ENCODE measurements at regions not wholly inside any gene's neighbourhood (a gene's known extent, or its start where the extent isn't known, plus 50 kb on each side); places are given as distances from the start of the nearest gene placed in this dataset.

DNA sequence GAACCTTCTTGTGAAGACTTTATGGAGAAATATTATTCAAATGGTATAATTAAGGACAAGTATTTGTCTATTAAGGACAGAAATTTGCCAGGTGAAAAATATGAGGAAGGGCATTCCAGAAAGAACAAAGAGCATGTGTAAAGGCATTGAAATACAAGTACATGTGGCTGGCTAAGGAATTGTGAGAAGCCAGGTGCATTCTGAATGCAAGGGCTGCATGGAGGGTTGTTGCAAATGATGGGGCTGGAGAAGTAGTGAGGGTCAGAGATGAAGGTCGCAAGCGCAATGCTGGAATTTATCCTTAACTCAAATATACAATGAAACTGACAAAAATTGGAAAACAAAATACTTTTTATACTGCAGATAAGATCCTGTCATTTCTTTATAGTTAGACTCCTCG lies 437.7 kb downstream of the ADAMTS20 start:
- no peak for DNase-seq

DNA sequence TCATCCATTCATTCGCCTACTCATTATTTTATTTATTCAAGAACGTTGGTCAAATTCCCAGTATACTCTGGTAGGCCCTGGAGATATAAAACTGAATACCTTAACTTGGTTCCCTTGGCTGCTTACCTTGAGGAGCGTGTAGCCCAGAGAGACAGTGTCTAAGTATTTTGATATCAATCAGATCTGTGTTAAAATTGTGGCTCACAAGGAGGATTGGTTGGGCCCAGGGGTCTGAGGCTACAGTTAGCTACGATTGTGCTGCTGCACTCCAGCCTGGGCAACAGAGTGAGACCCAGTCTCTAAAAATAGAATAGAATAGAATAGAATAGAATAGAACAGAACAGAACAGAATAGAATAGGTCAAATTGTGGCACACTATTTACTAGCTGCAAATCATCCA lies 438.4 kb downstream of the ADAMTS20 start:
- DNase-seq: no peak

DNA sequence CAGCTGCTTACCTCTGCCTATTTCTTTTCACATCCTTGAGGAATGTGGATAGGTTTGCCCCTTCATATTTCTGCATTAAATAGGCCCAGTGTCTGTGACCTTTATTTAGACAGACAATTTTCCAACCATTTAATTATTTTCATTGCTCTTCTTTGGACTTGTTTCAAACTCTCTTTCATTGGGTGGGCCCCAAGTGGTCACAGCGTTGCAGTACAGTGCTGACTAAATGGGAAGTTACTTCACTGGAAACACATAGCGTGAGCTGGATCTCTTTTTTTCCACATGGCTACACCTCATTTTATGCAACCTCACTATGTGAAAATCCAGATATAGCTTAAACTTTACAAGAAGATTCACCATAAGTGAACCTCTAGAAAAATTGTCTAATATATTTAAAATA lies 438.9 kb downstream of the ADAMTS20 start:
- DNase-seq: no peak

DNA sequence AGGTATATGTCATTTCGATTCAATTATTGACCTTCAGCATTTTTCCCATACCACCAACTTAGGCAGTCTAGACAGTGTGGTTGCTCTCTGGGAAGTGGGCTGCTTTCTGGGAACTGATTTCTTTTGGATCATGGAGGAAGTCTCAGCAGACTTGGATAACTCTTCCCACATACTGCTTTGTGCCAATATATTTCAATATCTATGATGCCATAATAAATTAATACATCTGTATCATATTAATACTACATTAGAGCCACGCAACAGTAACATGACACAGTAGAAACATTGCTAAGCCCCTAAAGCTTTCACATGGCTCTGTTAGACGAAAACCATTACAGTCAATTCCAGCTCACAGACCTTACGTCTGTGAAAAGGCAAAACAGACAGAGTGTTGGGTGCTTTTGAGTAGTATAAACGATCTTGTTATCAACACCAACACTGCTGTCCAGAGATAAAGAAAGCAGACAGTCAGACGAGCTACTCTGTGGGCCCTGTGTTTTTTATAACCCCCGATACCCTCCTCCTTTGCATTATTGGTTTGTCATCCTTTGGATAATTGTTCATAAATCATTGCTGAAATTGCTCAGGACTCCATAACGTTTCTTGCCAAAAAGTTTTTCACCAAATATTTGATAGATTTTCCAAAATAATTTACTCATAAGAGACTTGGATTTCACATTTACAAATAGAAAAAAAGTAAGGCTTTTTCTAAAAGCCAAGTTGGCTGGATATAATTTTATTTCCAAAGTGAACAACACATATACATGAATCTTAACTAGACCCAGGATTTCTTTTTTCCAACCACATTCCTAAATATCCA lies 439.7 kb downstream of the ADAMTS20 start:
- DNase-seq: no peak

DNA sequence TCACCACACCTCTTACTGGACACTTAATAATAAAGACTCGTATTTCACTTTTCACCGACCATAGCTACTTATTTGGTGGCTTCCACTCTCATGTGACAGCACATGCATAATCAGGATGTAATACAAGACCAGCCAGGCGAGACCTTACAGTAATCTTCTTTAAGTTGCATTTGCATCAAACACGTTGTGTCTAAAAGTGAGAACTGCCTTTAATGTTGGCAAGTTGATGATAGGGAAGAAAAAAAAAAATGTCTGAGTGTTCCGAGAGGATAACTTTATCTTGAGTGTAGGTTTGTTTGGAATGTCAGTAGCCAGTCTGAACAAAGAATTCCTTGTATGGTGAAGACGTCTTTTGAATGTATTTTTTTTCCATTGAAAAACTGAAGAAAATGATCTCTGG lies 440.4 kb downstream of the ADAMTS20 start:
- DNase-seq: no peak

DNA sequence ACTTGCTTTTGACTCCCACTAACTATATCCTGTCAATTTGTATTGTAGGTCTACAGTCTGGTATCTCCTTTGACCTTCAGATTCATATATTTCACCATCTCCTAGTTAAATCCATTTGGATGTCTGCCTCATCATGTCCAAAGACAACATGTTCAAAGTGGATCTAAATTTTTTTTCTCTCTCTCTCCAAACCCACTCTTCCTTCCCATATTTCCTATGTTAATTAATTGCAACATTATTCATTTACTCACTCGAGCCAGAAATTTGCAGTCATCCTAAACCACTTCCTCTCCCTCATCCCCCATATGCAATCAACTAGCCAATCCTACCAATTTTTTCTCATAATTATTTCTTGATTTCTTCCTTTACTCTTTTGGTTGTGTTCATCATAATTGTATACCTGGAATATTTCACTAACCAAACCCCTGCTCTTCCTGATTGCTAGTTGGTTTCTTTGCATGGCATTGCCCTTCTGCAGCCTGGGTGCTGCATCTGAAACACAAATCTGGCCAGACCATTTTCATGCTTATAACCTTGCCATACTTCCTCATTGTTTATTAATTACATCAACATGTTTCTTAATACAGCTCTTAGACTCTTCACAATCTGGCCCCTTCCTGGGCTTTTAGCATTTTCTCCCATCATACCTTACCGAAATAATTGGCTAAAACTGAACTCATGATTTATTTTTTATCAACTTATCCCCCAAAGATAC lies 442.2 kb downstream of the ADAMTS20 start:
- DNase-seq: no peak

DNA sequence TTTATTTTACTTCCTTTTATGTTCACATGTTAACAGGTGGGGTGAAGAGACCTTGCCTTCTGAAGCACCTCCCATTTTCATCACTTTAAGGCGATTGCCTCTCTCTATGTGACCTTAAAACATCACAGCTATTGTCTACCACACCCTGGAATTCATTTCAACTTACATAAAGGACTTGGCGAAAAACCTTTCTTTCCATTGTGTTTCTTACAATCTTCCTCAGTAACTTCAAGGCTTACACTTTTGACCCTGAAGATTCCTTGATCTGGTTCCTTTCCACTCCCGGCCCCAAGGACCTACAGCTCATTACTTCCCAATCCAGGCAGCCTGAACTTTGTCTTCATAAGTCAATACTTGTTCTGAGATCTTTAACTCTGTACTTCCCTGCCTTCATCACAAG lies 443.3 kb downstream of the ADAMTS20 start:
- no peak for DNase-seq

DNA sequence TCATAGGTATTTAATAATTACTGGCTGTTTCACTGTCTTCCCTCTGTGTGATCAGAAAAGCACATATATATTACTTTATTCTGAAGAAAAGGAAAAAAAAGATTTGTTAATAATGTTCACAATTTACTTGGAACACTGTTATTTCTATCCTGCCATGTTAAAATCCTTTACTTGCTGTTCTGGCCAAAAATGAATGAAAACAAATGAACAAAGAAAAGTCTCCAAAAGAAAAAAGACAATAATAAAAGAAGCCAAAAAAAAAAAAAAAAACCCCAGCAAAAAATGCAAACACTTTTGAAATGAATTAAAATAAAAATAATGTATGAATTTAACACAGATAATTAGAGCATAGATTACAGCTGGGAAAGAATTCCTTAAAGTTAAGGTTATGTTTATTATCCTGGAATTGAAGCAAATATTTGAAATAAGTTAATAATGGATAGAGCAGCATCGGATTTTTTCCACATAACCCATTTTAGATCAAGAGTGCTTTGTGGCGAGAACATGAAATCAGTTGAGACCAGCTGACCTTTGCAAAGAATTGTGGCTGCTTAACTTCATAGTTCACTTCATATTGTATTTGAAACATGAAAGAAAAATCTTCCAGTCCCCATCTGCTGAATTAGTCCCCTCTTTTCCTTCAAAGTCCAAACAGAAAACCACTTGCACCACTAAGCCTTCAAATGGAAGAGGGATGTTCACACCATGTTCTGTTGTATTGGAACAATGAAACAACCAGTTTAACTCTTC lies 444.8 kb downstream of the ADAMTS20 start:
- DNase-seq: no peak

DNA sequence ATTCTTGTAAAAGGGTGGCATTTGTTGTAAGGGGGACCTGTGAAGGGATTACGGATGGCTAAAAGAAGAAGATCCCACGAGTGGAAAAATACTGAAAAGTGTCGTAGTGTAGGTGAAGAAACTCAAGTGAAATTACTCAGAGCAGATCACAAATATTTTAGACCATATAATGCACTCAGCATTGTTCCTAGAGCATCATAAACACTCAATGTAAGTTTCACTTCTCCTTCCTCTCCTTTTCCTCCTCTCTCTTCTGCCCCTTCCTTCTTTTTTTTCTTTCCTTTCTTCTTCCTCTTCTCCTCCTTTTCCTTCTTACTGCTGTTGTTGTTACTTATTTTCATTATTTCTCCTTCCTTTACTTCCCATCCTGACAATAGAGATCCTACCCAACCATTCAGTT lies 445.6 kb downstream of the ADAMTS20 start:
- no peak for DNase-seq

DNA sequence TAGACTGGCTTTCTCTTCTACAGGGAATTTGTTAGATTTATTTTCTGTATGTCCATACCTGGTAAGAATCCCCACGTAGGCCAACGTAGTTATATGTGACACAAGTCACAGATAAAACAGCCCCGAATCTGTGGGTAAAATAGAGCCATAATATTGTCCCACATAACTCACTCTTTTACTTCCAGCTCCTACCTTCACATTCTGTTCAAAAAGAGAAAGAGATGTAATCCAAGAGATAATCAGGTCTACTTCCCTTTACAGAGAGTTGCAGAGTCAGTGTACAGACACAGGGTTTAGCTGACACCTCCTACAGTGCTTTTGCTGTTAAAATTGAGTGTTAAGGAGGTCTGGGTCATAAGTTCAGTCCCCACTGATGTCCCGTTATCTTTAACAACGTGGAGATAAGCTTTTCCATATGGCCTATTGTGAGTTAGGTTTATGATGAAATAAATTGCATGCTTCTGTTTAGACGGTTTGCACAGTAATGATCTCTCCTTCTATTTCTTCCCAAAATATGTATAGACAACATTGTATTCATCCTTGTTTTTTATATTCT lies 446.5 kb downstream of the ADAMTS20 start:
- no peak for DNase-seq

DNA sequence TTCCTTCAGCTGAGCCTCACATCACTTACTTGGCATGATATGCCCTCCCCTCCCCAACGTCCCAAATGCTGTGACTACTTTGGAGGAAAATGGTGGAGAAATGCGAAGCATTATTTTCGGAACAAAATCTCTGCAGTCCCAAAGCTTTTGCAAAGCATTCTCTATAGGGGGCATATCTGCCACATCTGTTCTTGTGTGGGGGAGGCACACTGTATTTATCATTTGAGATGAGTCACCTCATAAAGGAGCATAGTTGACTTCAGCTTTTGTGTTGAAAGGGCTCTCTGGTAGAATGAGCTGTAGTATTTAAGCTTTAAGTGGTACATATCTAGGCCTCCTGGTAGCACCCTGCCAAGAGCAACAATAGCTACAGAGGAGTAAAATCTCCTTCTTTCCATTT lies 447.5 kb downstream of the ADAMTS20 start:
- no peak for DNase-seq

DNA sequence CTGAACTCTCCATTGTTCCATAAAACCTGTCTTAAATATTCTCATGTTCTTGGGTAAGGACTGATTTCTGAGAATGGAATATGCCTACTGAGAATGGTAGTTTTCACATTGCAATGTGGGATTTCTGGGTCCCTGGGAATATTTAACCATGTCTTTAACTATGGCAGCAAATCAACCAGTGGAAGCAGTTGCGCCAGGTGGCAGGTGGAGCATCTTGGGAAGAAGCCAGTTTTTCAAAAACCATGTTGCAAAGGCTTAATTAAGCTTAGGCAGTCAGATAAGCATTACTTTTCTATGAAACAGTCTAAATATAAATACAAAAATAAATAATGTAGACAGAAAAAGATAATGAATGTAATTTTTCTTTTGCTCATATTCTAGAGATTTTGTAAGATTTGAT lies 448.1 kb downstream of the ADAMTS20 start:
- no peak for DNase-seq

DNA sequence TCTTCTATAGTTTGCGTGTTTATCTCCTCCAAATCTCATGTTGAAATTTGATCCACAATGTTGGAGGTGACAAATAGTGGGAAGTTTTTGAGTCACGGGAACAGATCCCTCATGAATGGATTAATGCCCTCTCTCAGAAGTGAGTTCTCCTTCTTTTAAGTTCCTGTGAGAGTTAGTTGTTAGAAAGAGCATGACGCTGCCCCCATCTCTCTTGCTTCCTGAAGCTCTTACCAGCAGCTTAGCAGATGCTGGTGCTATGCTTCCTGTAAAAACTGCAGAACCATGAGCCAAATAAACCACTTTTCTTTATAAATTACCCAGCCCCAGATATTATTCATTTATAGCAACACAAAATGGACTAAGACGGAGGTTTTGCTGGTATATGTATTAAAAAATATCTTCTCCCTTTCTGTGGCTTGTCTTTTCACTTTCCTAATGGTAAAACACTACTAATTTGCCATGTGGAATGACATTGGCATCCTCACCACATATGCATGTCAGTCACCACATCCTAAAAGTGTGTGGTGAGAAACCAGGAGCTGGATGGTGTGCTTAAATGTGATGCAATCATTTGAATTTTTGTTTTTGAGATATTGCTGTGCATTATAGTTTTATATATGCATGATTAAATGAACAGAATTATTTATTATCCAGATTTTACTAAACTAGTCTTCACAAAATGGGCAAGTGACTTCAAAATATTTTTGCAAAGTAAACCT lies 449.3 kb downstream of the ADAMTS20 start:
- DNase-seq: no peak

DNA sequence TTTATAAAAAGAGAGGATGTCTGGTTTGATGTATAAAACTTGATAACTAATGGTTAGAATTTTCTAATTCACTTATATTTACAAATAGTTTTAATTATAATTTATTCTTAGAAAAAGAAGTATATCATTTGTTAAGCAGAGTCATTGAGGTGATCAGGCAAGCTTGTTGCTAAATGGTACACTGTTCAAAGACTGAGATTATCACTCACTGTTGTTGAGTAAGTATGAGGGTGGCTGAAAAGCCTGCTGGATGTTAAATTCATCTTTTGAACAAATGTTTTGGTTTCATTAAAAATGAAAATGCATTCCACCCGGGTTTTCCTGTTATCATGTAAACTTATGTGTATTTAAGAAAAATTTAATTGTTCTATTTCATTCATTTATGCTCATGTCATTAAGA lies 451.8 kb downstream of the ADAMTS20 start:
- DNase-seq: no peak

DNA sequence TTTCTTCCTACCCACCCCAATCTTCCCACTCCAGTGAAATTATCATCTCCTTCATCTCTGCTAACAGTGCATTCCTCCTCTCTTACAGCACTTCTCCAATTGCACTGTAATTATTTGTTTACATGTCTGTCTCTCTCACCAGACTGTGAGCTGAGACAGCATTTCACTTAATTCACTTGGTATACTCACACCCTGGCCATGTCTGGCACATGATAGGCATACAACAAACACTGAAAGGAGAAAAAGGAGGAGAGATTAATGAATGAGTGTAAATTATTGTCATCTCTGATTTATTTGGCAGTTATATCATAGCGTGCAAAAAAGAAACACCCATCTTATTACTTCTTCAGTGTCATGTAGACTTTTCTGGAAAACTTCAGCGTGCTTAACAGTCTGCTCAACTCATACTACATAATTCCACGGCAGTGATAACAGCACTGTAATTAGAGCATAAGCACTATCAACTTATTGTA lies 452.3 kb downstream of the ADAMTS20 start:
- no peak for DNase-seq

DNA sequence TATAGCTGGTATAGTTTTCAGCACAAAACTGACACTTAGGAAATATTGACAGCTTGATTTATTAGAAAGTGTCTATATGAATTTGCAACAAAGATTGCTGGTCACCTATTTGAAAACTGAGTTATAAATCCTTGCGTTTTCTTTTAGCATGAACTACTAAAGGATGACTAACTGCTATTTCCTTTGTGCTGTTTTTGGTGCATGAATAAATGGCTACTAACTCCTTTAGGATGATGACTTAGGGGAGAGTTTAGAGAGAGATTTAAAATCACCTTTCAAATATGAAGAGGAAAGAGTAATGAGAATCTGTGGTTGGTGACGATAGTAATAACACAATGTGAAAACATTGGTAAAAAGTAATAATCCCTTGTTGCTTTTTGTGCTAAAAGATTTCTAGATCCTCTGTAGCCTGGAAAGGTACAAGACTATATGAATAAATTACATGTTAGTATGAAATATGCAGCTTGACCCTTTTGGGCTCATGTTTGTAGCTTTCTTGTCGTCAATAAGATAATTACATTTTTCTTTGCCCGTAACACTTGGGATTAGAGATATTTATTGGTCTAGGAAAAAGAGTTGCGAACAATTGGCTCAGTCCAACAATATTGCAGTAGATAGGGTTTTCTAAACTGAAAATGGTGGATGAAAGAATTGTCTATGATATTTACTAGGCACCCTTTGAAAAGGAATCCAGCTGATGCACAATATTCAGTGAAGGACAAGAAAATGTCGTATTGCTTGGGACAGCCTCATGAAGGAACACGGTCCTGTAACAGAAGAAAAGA lies 453.0 kb downstream of the ADAMTS20 start:
- DNase-seq: no peak

DNA sequence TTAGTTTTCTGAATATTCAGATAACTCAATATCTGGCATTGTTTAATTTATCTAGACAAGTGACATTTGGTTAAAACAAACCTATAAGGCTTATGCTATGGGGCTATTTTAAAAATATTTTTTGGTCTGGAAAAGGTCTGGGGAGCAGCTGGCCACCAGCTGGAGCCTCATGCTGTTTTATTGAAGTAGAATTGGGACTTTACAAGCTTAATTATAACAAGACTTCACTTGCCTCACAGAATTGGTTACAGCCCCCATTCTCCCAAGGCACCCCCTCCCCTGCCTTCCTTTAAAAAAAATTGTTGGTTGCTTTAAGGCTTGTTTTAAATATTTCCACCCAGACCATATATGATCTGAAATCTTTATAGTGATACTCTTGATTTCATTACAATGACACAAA lies 453.9 kb downstream of the ADAMTS20 start:
- DNase-seq: no peak

DNA sequence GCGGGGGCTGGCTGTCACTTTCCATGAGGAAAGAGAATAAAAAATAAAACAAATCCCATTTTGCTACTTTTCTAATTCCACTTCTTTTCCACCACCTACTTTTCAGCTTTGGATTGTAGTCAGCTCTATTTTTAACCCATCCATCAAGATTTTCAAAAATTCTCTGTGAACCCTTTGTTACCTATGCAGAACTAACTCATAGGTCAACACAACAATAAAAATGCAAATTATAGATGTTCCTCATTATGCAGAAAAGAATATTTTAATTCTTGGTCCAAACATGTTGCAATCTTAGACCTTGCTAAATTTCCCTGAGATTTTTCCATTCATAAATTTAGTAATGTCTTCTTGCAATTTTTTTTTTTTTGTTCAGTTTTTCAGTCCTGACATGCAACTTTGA lies 454.5 kb downstream of the ADAMTS20 start:
- DNase-seq: no peak

DNA sequence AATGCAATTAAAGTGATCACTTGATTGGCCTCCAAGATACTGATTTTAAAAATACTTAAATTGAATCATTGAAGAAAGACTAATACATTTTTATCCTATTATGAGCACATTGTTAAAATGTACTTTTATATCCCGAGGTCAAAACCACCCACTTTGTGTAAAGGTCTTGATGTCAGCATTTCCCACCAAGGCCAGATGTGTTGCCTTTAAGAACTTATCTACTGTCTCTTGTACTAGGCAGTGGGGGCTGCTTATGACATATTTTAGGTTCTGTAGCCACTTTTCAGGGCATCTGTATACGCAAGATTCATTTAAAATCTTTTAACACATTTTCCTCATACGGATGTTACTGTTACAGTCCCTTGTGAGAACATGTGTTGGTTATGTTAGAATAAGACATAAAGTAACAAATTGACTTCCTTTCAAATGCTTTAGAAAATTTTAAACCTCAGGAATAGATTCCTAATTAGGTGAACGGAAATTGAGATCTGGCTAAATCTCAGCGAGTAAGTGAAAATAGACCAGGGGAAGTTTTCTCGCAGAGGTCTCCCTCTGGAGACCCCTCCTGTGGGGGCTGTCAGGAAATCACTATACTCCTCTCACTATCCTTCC lies 456.2 kb downstream of the ADAMTS20 start:
- no peak for DNase-seq

DNA sequence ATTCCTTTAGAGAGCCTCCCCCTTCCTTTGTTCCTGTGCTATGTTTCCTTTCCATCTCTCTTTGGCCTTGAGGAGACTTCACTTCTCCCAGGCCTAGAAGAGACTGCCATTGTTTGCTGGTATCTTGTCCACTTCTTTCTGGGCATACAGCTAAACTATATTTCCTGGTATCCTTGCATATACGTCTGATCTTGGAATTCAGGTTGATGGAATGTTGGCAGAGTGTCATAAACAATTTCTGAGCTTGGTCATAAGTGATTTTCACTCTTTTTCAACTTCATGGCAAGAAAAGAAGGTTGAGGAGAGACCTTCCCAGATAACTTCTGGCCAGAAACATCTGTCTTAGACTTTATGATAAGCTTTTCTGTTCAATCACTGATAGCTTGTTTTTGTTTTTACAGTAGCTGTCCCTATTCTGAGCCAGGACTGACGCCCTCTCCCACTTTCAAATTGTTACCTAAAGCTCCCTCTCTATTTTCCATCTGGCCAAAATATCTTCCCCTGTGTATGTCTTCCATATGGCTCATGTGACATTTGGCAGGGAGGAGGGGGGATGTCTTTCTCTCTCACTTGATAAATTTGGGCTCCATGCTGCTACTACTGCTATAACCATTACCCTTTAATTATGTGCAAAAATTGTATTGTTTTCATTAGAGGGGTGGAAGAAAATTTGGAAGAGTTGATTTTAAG lies 457.0 kb downstream of the ADAMTS20 start:
- DNase-seq: no peak

DNA sequence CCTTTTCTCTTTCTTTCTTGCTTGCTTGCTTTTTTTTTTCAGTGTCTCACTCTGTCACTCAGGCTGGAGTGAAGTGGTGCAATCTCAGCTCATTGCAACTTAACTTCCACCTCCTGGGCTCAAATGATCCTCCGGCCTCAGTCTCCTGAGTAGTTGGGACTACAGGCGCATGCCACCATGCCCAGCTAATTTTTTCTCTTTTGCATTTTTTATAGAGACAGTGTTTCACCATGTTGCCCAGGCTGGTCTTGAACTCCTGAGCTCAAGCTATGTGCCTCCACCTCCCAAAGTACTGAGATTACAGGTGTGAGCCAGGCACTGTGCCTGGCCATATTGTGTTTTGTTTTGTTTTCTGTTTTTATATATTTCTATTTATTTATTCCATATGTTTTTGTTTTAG lies 461.0 kb downstream of the ADAMTS20 start:
- no peak for DNase-seq
